ENCODE measurements at regions not wholly inside any gene's neighbourhood (a gene's known extent, or its start where the extent isn't known, plus 50 kb on each side); places are given as distances from the start of the nearest gene placed in this dataset.

DNA sequence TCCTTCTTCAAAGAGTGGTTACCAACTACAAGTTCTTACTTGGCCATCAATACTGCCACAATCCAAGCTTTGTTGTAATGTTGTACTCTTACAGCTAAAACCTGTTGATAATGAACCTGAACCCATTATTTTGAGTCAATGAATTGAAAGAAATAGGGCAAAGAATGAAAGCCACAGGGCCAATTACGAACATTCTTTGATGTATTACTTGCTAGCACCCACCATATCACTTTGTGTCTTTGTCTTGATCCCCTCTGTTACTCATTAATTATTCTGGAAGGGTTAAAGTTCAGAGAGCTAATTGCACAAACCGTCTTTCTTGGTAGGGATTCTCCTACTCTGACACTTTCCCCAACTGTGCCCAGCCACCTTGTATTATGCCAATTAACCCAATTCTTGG is 53.2 kb upstream of the TFEC start:
- no peak for DNase-seq

DNA sequence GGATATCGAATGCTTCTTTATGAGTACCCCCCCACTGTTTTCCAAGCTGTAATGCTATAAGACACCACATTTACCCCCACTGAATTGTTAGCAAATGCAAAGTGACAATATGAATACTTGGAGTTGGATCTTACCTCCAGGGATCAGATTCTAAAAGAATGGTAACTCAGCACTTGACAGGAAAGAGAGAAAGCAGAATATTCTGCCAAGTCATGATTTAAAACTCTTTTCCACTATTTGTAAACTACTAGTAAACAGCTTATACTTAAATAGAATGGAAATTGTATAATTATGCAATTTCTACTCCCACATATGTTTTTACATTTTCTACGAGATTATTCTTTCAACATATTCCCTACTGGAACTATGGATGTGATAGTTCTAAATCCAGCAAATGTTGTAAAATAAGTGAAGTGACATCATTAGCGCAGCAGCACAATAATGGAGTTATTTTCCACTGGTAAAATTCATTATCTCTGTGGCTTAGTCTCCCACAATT is 56.0 kb upstream of the TFEC start:
- no peak for DNase-seq

GRCh38 chr7:116087291-116087690 is 56.7 kb upstream of the TFEC start:
- no peak for DNase-seq

GRCh38 chr7:116087984-116088383 is 57.4 kb upstream of the TFEC start:
- no peak for DNase-seq

GRCh38 chr7:116089293-116089692 is 58.7 kb upstream of the TFEC start:
- no peak for DNase-seq

- DNase-seq, result no peak
Observed at GRCh38 chr7:116093516-116094301, 63.1 kb upstream of the TFEC start.

DNA sequence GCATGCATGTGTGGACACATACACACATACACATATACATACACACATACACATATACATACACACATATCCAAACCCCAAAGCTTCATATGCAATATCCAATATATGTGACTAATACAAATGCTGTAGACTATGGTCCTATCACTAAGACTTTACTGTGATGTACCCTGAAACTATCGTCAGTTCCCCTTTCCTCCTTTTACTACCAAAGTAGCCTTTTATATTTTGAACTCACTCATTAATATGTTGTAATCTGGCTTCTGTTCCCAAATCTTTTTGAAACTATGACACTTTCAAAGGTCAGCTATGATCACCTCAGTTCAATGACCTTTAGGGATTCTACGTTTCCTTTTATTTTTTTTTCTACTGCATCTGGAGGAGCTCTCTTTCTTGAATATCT is 64.8 kb upstream of the TFEC start:
- DNase-seq, result no peak

DNA sequence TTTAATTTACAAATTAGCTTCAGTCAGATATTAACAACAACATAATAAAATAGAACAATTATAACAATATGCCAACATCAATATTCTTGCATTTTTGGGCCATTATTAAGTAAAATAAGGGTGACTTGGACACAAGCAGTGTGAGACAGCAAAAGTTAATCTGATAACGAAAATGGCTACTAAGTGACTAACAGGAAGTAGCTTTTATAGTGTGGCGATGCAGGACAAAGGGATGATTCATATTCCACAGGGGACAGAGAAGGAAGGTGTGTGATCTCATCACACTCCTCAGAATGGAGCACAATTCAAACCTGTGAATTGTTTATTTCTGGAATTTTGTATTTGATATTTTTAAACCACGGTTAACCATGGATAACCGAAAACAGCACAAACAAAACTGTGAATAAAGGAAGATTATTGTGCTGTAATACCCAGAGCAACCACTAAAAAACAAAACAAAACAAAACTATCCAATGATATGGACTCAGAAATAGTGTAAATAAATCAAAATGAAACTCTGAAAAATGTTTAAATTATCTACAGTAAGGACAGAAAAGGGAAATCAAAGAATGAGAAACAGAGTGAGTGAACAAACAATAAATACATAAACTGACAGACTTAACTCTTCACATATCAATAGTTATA is 66.9 kb upstream of the TFEC start:
- no peak for DNase-seq

DNA sequence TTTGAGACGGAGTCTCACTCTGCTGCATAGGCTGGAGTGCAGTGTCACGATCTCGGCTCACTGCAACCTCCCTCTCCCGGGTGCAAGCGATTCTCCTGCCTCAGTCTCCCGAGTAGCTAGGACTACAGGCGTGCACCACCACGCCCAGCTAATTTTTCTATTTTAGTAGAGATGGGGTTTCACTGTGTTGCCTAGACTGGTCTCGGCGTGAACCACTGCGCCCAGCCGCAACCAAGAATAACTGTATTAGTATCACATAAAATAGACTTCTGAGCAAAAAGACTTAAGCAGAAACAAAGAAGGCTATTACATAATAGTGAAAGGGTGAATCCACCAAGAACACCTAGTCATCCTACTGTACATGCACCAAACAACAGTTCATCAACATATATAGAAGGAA is 67.6 kb upstream of the TFEC start:
- no peak for DNase-seq

GRCh38 chr7:116100626-116101025 is 70.1 kb upstream of the TFEC start:
- no peak for DNase-seq

DNA sequence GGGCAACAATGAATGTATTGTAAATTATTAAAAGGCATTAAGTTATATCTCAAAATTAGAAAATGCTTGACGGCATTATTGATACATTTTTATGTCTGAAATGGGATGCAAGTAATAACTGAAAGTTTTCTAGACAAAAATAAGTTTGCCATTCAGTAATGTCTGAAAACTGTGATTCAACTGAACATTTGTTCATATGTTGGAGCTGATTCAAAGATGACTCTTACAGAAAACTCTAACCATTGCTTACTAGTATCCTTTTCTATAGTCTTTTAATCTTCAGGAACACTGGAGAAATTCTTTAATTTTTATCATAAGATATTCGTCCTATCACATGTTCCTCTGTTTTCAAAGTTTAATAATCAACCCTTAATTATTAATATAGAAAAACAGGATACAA is 71.1 kb upstream of the TFEC start:
- no peak for DNase-seq

DNA sequence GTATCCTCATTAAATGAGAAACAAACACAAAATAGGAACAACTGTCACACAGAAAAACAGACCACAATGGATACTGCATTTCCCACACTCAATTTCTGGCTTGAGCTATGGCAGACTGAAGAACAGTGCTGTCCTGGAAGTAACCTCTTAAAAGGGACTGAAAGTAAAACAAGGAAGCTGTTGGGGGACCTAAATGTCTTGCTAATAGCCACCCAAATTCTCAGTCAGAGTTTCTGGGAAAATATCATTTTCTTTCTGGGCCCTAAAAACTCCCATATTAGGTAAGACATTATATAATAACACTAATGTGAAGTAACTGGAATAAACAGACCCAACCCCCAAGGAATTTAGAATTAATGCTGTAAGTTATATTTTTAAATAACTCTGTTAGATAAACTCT is 80.9 kb upstream of the TFEC start:
- DNase-seq, result no peak

GRCh38 chr7:116113310-116113709 is 82.7 kb upstream of the TFEC start:
- no peak for DNase-seq

- no peak for DNase-seq
Observed at GRCh38 chr7:116120839-116121238, 89.5 kb upstream of the TES start.

DNA sequence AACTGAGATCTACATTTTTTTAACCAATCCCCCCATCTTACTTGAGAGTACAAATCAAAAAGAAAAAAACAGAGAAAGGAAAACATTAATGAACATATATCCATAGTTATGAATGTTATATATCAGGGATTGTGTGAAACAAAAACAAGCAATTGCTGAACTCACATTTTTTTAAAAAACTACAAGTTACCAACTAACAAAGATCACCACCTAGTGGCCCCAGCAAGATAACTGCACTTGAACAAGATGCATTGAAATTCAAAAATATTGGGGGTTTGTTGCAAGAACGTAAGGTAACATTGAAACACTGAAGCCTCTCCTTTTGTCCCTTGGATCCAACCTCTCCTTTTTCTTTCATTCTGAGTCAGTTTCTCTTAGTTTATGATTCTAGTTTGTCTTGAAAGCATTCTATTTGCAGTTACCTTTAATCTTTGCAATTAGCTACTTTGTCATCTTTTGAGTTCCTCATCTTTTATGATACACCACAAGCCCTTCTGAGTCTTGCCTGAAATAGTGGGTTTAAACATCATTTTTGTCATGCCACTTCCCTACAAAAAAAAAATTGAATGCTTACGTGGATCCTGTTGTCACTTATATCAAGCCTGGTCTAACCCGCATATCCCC is 87.3 kb upstream of the TES start:
- DNase-seq, result peak; percentile 27

GRCh38 chr7:116128139-116128538 is 82.2 kb upstream of the TES start:
- no peak for DNase-seq

DNA sequence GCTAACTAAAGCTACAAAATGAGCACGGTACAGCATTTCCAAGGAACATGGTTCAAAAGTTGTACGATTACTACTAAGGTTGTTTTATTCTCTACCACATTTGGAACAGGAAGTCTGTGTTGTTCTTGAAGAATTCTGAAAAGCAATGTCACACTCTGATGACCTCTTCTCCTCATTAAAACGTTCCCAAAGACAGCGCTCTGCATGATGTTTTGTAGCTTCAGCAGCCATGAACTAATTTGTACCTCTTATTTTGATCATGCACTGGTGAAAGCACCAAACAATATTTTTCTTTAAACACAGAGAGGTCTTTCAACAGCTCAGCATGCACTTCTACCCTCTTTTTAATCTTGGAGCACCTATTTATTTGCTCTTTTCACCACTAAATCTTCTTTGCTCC is 75.0 kb upstream of the TES start:
- DNase-seq, result no peak

GRCh38 chr7:116138202-116138801 is 72.0 kb upstream of the TES start:
- DNase-seq, result peak; percentile 59

DNA sequence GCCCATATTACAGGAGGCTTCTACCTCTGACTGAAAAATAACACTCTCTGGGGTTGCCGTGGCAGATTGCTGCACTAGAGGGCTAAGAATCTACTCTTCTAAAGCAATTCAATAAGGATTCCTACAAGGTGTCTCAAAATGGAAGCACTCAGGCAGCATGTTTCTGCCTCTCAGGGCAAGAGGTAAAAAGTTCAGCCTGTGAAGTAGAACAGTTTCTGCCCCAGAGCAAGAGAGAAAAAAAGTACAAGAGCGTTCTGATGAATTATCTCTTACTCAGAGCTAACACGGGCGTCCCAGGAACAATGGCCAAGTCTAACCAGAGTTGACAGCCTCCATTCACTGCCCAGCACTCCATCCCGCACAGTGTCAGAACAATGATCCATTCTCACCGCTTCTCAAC is 71.3 kb upstream of the TES start:
- no peak for DNase-seq

GRCh38 chr7:116139807-116140206 is 70.5 kb upstream of the TES start:
- DNase-seq, result no peak

DNA sequence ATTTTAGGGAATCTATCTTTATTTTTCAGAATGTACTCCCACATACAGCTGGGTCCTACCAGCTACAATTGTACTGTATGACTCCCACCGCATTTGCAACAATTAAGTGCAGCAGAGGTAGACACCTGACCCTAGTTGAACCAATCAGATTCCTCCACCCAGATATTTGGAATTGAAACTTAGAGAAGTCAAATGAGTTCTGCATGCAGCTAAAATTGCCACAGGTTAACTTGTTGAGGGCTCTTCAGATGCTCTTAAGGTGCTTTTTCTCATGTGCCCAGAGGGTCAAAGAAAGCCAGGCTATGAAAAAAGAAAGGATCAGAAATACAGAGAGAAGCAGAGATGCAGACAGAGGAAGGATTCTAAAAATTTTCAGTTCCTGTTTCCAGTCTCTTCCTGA is 68.0 kb upstream of the TES start:
- DNase-seq, result no peak

DNA sequence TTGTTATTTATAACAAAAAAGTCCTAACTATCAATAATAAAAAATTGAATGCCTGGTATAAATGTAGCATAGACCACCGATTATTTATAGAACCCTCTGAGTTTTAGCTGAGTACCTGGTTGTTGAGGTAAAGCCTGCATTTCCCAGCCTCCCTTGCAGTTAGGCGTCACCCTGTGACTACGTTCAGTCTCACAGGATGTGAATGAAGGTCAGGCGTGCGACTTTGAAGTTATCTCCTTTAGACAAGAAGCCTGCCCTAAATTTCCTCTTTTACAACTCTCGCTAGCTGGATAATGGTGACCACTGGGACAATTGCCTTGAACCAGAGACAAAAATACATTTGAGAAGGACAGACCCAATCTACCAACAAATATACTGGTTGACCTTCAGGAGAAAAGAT is 67.5 kb upstream of the TES start:
- DNase-seq, result no peak

- no peak for DNase-seq
Observed at GRCh38 chr7:116145245-116145852, 65.0 kb upstream of the TES start.
